GM12878 (cell line): ENCODE measurements at regions not wholly inside any gene's neighbourhood (a gene's known extent, or its start where the extent isn't known, plus 50 kb on each side); places are given as distances from the start of the nearest gene placed in this dataset.

ENCODE experiments used
- ATAC-seq: fragments of 200-7000 bp; cut with Tn5 transposase; 3 replicates; pipeline ENCODE4 v1.9.1; 2020; ENCODE audit warnings: mild to moderate bottlenecking, moderate library complexity
- BruUV-seq: library from RNA; stranded (reverse); fragments of 400-500 nt; replicated peaks from 2 replicates; lab custom pipeline; 2021; lab: Mats Ljungman, UMichigan
- CTCF ChIA-PET: fragments of 300-600 bp; sonication (Branson Sonifier 250); formaldehyde crosslinking; extraction: SDS; loops from one replicate; lab custom pipeline; 2021; ENCODE audit warnings: inconsistent platforms; lab: Yijun Ruan, JAX
- POLR2A ChIA-PET: fragments of 350-600 bp; formaldehyde crosslinking; extraction: SDS; loops from one replicate; lab custom pipeline; 2021; ENCODE audit warnings: inconsistent platforms; lab: Charles Lee
- RAD21 ChIA-PET: fragments of 300-600 bp; sonication (Branson Sonifier 250); formaldehyde crosslinking; loops from one replicate; lab custom pipeline; 2023; ENCODE audit warnings: antibody characterized with exemption; ENCODE audit not compliant: unreplicated experiment; lab: Charles Lee
- SMC1A ChIA-PET: fragments of 300-600 bp; sonication (Branson Sonifier 250); formaldehyde crosslinking; loops from one replicate; lab custom pipeline; 2023; ENCODE audit not compliant: unreplicated experiment, uncharacterized antibody; lab: Charles Lee
- DNase-seq: peaks from one replicate; pipeline ENCODE4 v3.0.0-alpha.2; 2011; ENCODE audit warnings: low read depth, low spot score
- FAIRE-seq: peaks from 3 replicates; lab custom pipeline; 2011; peaks lifted over from hg19 to GRCh38; lab: Jason Lieb, UNC
- H2AFZ ChIP-seq: 2 replicates; pipeline ENCODE4 v1.6.0; 2011; ENCODE audit warnings: low read depth, low read length, control low read depth; ENCODE audit not compliant: control insufficient read depth
- H3K27ac ChIP-seq: 2 replicates; pipeline ENCODE4 v1.5.1; 2011; ENCODE audit warnings: control low read depth; ENCODE audit not compliant: control insufficient read depth, insufficient read depth
- H3K27me3 ChIP-seq, 2 experiments: replicated peaks in 1 of 2; 2 replicates each; pipeline versions ENCODE4 v1.6.0 to v1.6.1; 2011; ENCODE audit warnings: low read length in 1 of 2; ENCODE audit not compliant: control insufficient read depth in 2 of 2, insufficient read depth in 2 of 2
- H3K36me3 ChIP-seq, 2 experiments: 2 replicates each; pipeline ENCODE4 v1.5.1; 2011; ENCODE audit warnings: low read length in 1 of 2; ENCODE audit not compliant: control insufficient read depth in 2 of 2, insufficient read depth in 2 of 2
- H3K4me1 ChIP-seq: 2 replicates; pipeline ENCODE4 v1.6.1; 2011; ENCODE audit warnings: mild to moderate bottlenecking, low read length, moderate library complexity, mixed read lengths; ENCODE audit not compliant: control insufficient read depth, insufficient read depth
- H3K4me2 ChIP-seq: 2 replicates; pipeline ENCODE4 v1.6.0; 2011; ENCODE audit warnings: control low read depth; ENCODE audit not compliant: control insufficient read depth, insufficient read depth
- H3K4me3 ChIP-seq: fragments of 200-600 bp; sonication (generic); 2 replicates; pipeline ENCODE4 v1.5.1; 2016
- H3K79me2 ChIP-seq: 2 replicates; pipeline ENCODE4 v1.6.0; 2011; ENCODE audit warnings: low read length; ENCODE audit not compliant: control insufficient read depth, insufficient read depth
- H3K9ac ChIP-seq: 2 replicates; pipeline ENCODE4 v1.8.0; 2011; ENCODE audit warnings: low read length, control low read depth, mixed read lengths; ENCODE audit not compliant: control insufficient read depth, insufficient read depth
- H3K9me3 ChIP-seq: replicated peaks from 3 replicates; pipeline ENCODE4 v1.5.1; 2011; ENCODE audit warnings: mild to moderate bottlenecking, low read length; ENCODE audit not compliant: control insufficient read depth, insufficient read depth
- H4K20me1 ChIP-seq: 2 replicates; pipeline ENCODE4 v1.6.0; 2011; ENCODE audit not compliant: control insufficient read depth, insufficient read depth
- CEBPZ ChIP-seq: fragments of 150-350 bp; IDR thresholded peaks from 2 replicates; pipeline ENCODE4 v1.6.1; 2016; ENCODE audit warnings: low read depth, low read length
- CHD2 ChIP-seq: IDR thresholded peaks from 2 replicates; pipeline ENCODE4 v1.6.1; 2011; ENCODE audit warnings: low read depth, low read length, improper control_type of control experiment, borderline replicate concordance
- CHD4 ChIP-seq: fragments of 200-600 bp; sonication (generic); IDR thresholded peaks from 2 replicates; pipeline ENCODE4 v1.6.1; 2016; ENCODE audit warnings: mild to moderate bottlenecking
- FOS ChIP-seq: IDR thresholded peaks from 3 replicates; pipeline ENCODE4 v1.6.1; 2011; ENCODE audit warnings: borderline replicate concordance; ENCODE audit not compliant: insufficient read length; ENCODE audit errors: extremely low read depth
- HDAC2 ChIP-seq: fragments of 200-600 bp; sonication (generic); IDR thresholded peaks from 2 replicates; pipeline ENCODE4 v1.6.1; 2017
- IKZF1 ChIP-seq: fragments of 450-650 bp; conservative IDR thresholded peaks from 2 replicates; pipeline ENCODE4 v1.6.1; 2017; ENCODE audit warnings: antibody characterized with exemption, mild to moderate bottlenecking
- KAT2A ChIP-seq: conservative IDR thresholded peaks from 2 replicates; pipeline ENCODE4 v1.6.1; 2011; ENCODE audit warnings: low read depth, low read length; ENCODE audit not compliant: control insufficient read depth
- KLF5 ChIP-seq: fragments of 450-650 bp; IDR thresholded peaks from 2 replicates; pipeline ENCODE4 v1.6.1; 2014; ENCODE audit warnings: mild to moderate bottlenecking; ENCODE audit not compliant: partially characterized antibody
- NFYA ChIP-seq: IDR thresholded peaks from 2 replicates; pipeline ENCODE4 v1.6.1; 2011; ENCODE audit warnings: low read depth, mild to moderate bottlenecking, low read length, improper control_type of control experiment, borderline replicate concordance
- POLR2AphosphoS2 ChIP-seq: IDR thresholded peaks from 2 replicates; pipeline ENCODE4 v1.6.1; 2011; ENCODE audit warnings: low read depth, mild to moderate bottlenecking, low read length, improper control_type of control experiment, moderate library complexity
- RBBP5 ChIP-seq: fragments of 200-600 bp; sonication (generic); conservative IDR thresholded peaks from 2 replicates; pipeline ENCODE4 v1.6.1; 2016
- SRF ChIP-seq, 2 experiments: IDR thresholded peaks; 2 replicates each; pipeline ENCODE4 v1.6.1; 2011; ENCODE audit warnings: low read depth in 2 of 2, low read length in 2 of 2, mild to moderate bottlenecking in 1 of 2, moderate library complexity in 1 of 2
- TCF7 ChIP-seq: IDR thresholded peaks from 2 replicates; pipeline ENCODE4 v1.6.1; 2014; ENCODE audit warnings: antibody characterized with exemption, borderline replicate concordance
- WRNIP1 ChIP-seq: IDR thresholded peaks from 2 replicates; pipeline ENCODE4 v1.6.1; 2011; ENCODE audit warnings: low read depth, low read length, improper control_type of control experiment, borderline replicate concordance
- ZNF207 ChIP-seq: fragments of 450-650 bp; IDR thresholded peaks from 2 replicates; pipeline ENCODE4 v1.6.1; 2014; ENCODE audit warnings: antibody characterized with exemption, mild to moderate bottlenecking, borderline replicate concordance
- WGBS: methylation state at CpG from one replicate; pipeline ENCODE4 v1.1.6; 2016; ENCODE audit warnings: low lambda C conversion rate; ENCODE audit not compliant: insufficient replicate concordance, insufficient coverage; ENCODE audit errors: missing lambda C conversion rate; 5-methylcytosine and 5-hydroxymethylcytosine counted together
- in situ Hi-C: fragments of 300-500 bp; cut with MboI; formaldehyde crosslinking; loops from 9 replicates; pipeline ENCODE4 v1.14.3; 2018; ENCODE audit warnings: mixed read lengths
- intact Hi-C: fragments of 100-400 bp; cut with micrococcal nuclease; formaldehyde crosslinking; loops from one replicate; pipeline ENCODE4 v1.14.2; 2022; ENCODE audit not compliant: unreplicated experiment

GRCh38 chr4:164212714-164213113 lies 541.2 kb upstream of the SMIM31 start:
- Histone ChIP-seq H3K79me2 (no peaks in the 10 kb centered on the region), H3K36me3 (no peaks in the 10 kb centered on the region), H3K4me3 (no peak overlapping the region), H3K4me1 (no peaks in the 10 kb centered on the region), H3K9me3 (no peaks in the 10 kb centered on the region), H3K27ac (no peak overlapping the region), H2AFZ (no peak overlapping the region), H3K9ac (no peak overlapping the region), H3K4me2 (no peak overlapping the region), H3K27me3 (no peaks in the 10 kb centered on the region), H4K20me1 (no peaks in the 10 kb centered on the region)
- CTCF ChIA-PET: no interaction called here
- no TSS peak for BruUV-seq
- ATAC-seq (no peak), FAIRE-seq (no peak), DNase-seq (no peak)
- RAD21 ChIA-PET: no interaction called here
- intact Hi-C loops (no loop called here), in situ Hi-C loops (no loop called here)
- TF ChIP-seq SRF (IDR thresholded peaks at IDR 0.05; ENCODE audit: low read depth in 2 of 2, low read length in 2 of 2) (no peak), IKZF1 (no peak), CHD4 (no peak), ZNF207 (no peak), KAT2A (no peak), KLF5 (no peak), CHD2 (no peak), NFYA (no peak), TCF7 (no peak), RBBP5 (no peak), HDAC2 (no peak), POLR2AphosphoS2 (no peak), WRNIP1 (no peak), FOS (no peak), CEBPZ (no peak)
- WGBS: 24% methylated on average over 2 of the region's 2 CpGs
- POLR2A ChIA-PET: no interaction called here
- SMC1A ChIA-PET: no interaction called here
